ENCODE measurements at regions not wholly inside any gene's neighbourhood (a gene's known extent, or its start where the extent isn't known, plus 50 kb on each side); places are given as distances from the start of the nearest gene placed in this dataset.

DNA sequence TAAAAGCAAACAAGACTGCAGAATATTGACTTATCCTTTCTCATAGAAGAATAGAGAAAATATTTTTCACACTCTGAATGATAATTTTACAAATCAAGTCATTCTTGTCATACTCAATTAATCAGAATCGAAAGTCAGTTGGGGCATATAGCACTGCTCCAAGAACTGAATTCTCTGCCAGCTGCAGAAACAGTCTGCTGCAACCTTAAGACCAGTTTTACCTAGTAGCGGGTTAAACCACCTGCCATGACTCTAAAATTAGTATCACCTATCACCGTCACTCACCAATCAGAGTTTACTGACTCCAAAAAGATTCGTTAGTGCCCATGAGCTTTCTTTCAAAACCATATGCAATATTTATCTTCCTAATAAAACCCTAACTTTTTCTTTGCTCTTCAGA is 429.0 kb upstream of the GRM3 start:
- TF ChIP-seq RAD21 (IDR thresholded peaks at IDR 0.05; ENCODE audit: low read depth) (no peak), FOXM1 (IDR thresholded peaks at IDR 0.05; ENCODE audit: borderline replicate concordance, low read depth) (no peak), CREB1 (IDR thresholded peaks at IDR 0.05; ENCODE audit: low read depth) (no peak), EP300 (IDR thresholded peaks at IDR 0.05; ENCODE audit: borderline replicate concordance) (no peak), EGR1 (IDR thresholded peaks at IDR 0.05) (no peak)
- TF ChIP-seq, protein P1, sequence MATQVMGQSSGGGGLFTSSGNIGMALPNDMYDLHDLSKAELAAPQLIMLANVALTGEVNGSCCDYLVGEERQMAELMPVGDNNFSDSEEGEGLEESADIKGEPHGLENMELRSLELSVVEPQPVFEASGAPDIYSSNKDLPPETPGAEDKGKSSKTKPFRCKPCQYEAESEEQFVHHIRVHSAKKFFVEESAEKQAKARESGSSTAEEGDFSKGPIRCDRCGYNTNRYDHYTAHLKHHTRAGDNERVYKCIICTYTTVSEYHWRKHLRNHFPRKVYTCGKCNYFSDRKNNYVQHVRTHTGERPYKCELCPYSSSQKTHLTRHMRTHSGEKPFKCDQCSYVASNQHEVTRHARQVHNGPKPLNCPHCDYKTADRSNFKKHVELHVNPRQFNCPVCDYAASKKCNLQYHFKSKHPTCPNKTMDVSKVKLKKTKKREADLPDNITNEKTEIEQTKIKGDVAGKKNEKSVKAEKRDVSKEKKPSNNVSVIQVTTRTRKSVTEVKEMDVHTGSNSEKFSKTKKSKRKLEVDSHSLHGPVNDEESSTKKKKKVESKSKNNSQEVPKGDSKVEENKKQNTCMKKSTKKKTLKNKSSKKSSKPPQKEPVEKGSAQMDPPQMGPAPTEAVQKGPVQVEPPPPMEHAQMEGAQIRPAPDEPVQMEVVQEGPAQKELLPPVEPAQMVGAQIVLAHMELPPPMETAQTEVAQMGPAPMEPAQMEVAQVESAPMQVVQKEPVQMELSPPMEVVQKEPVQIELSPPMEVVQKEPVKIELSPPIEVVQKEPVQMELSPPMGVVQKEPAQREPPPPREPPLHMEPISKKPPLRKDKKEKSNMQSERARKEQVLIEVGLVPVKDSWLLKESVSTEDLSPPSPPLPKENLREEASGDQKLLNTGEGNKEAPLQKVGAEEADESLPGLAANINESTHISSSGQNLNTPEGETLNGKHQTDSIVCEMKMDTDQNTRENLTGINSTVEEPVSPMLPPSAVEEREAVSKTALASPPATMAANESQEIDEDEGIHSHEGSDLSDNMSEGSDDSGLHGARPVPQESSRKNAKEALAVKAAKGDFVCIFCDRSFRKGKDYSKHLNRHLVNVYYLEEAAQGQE (IDR thresholded peaks at IDR 0.05; ENCODE audit: low read depth), result no peak
- TF ChIP-seq, protein P2, sequence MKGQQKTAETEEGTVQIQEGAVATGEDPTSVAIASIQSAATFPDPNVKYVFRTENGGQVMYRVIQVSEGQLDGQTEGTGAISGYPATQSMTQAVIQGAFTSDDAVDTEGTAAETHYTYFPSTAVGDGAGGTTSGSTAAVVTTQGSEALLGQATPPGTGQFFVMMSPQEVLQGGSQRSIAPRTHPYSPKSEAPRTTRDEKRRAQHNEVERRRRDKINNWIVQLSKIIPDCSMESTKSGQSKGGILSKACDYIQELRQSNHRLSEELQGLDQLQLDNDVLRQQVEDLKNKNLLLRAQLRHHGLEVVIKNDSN (IDR thresholded peaks at IDR 0.05), result no peak
- TF ChIP-seq, protein P3, sequence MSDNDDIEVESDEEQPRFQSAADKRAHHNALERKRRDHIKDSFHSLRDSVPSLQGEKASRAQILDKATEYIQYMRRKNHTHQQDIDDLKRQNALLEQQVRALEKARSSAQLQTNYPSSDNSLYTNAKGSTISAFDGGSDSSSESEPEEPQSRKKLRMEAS (IDR thresholded peaks at IDR 0.05), result no peak

Data from Ishikawa (cell line).